BLaER1 treated with 17β-estradiol and CSF1 and Interleukin-3, amounts not matched to agents 10 nM and 100 nM (cell line): ENCODE measurements at regions not wholly inside any gene's neighbourhood (a gene's known extent, or its start where the extent isn't known, plus 50 kb on each side); places are given as distances from the start of the nearest gene placed in this dataset.
"Not testable (repeated sequence)": the region's sequence is repeated elsewhere in the genome, so short reads cannot be mapped to it uniquely, and the experiment has no call there.

Source experiments
- H3K27ac ChIP-seq, 11 experiments: shearing (Covaris generic); formaldehyde crosslinking; 2 replicates each; pipeline ENCODE4 v1.8.1; 2022
- H3K27me3 ChIP-seq, 11 experiments: shearing (Covaris generic); formaldehyde crosslinking; 2 replicates each; pipeline ENCODE4 v1.8.1; 2022
- H3K36me3 ChIP-seq, 11 experiments: shearing (Covaris generic); formaldehyde crosslinking; 2 replicates each; pipeline ENCODE4 v1.8.1; 2022
- H3K4me1 ChIP-seq, 10 experiments: shearing (Covaris generic); formaldehyde crosslinking; 2 replicates each; pipeline ENCODE4 v1.8.1; 2022
- H3K4me2 ChIP-seq, 11 experiments: shearing (Covaris generic); formaldehyde crosslinking; 2 replicates each; pipeline ENCODE4 v1.8.1; 2022
- H3K4me3 ChIP-seq, 10 experiments: shearing (Covaris generic); formaldehyde crosslinking; 2 replicates each; pipeline ENCODE4 v1.8.1; 2022
- H3K9ac ChIP-seq, 11 experiments: shearing (Covaris generic); formaldehyde crosslinking; 2 replicates each; pipeline ENCODE4 v1.8.1; 2022
- H3K9me3 ChIP-seq, 11 experiments: shearing (Covaris generic); formaldehyde crosslinking; replicated peaks in 1 of 11; 2 replicates each; pipeline ENCODE4 v1.8.1; 2022
- H4K20me1 ChIP-seq, 11 experiments: shearing (Covaris generic); formaldehyde crosslinking; 2 replicates each; pipeline ENCODE4 v1.8.1; 2022
- Cebpa-rat ChIP-seq, 11 experiments: shearing (Covaris generic); IDR thresholded peaks; 2 replicates each; pipeline ENCODE4 v1.8.1; 2022

- peak in 6 of 11 experiments; percentile 31 to 77 (median 62); a peak in 5 of 22 replicates for TF ChIP-seq Cebpa-rat (IDR thresholded peaks at IDR 0.05)
- no peaks in the 10 kb centered on the region for H3K36me3 ChIP-seq
- H3K4me1 ChIP-seq, result peaks cover 33 to 77% (median 43%) of the 10 kb centered on the region in 10 experiments
- H3K4me2 ChIP-seq, result peak overlapping the region; percentile 63 to 95 (median 73)
- 0 out of 22 replicates have a peak, but pooled peaks cover 0 to 6% (median 0%) of the 10 kb centered on the region in 11 experiments for H3K9me3 ChIP-seq
- H3K27me3 ChIP-seq, result no peaks in the 10 kb centered on the region
- peak overlapping the region in 3 of 11 experiments; percentile 13 to 39 (median 39); a peak in 4 of 22 replicates for H3K9ac ChIP-seq
- no peaks in the 10 kb centered on the region for H4K20me1 ChIP-seq
- peak overlapping the region in 4 of 11 experiments; percentile 40 to 77 (median 62); a peak in 8 of 22 replicates for H3K27ac ChIP-seq
- no peak overlapping the region for H3K4me3 ChIP-seq
These were observed 277.2 kb upstream of the PLET1 start for GRCh38 chr11:112537846-112538330.

- Histone ChIP-seq H3K27me3 (no peaks in the 10 kb centered on the region), H3K27ac (peak overlapping the region in 4 of 11 experiments; percentile 39 to 77 (median 62); a peak in 8 of 22 replicates), H3K4me1 (peaks cover 34 to 77% (median 44%) of the 10 kb centered on the region in 10 experiments), H3K4me3 (no peak overlapping the region), H3K36me3 (no peaks in the 10 kb centered on the region), H3K9ac (peak overlapping the region in 3 of 11 experiments; percentile 13 to 39 (median 39); a peak in 4 of 22 replicates), H3K9me3 (0 out of 22 replicates have a peak, but pooled peaks cover 0 to 6% (median 0%) of the 10 kb centered on the region in 11 experiments), H4K20me1 (no peaks in the 10 kb centered on the region), H3K4me2 (peak overlapping the region in 8 of 11 experiments; percentile 63 to 95 (median 78); a peak in 14 of 22 replicates)
- TF ChIP-seq Cebpa-rat (IDR thresholded peaks at IDR 0.05), result no peak
These were observed 278.0 kb upstream of the PLET1 start for GRCh38 chr11:112538534-112539280.

GRCh38 chr11:112539281-112539555 is 278.6 kb upstream of the PLET1 start:
- not testable (repeated sequence) for H3K4me3 ChIP-seq, H4K20me1 ChIP-seq, H3K9ac ChIP-seq, H3K36me3 ChIP-seq, H3K27me3 ChIP-seq, H3K9me3 ChIP-seq
- H3K27ac ChIP-seq, result peak overlapping the region in 1 of 11 experiments; percentile 2; a peak in 1 of 22 replicates
- H3K4me2 ChIP-seq, result peak overlapping the region in 8 of 11 experiments; percentile 60 to 95 (median 75); a peak in 13 of 22 replicates
- H3K4me1 ChIP-seq, result peaks cover 34 to 72% (median 44%) of the 10 kb centered on the region in 10 experiments

GRCh38 chr11:112539741-112540140 is 279.1 kb upstream of the PLET1 start:
- Histone ChIP-seq H3K36me3 (no peaks in the 10 kb centered on the region), H3K4me1 (peaks cover 34 to 67% (median 44%) of the 10 kb centered on the region in 10 experiments), H3K9ac (no peak overlapping the region), H3K9me3 (0 out of 22 replicates have a peak, but pooled peaks cover 0 to 6% (median 0%) of the 10 kb centered on the region in 11 experiments), H3K27ac (peak overlapping the region in 1 of 11 experiments; percentile 2; a peak in 1 of 22 replicates), H4K20me1 (no peaks in the 10 kb centered on the region), H3K4me2 (peak overlapping the region; percentile 52 to 95 (median 70)), H3K27me3 (no peaks in the 10 kb centered on the region), H3K4me3 (no peak overlapping the region)
- no peak for TF ChIP-seq Cebpa-rat (IDR thresholded peaks at IDR 0.05)

GRCh38 chr11:112540261-112540660 is 279.6 kb upstream of the PLET1 start:
- H3K4me1 ChIP-seq, result peaks cover 34 to 62% (median 44%) of the 10 kb centered on the region in 10 experiments
- H3K4me2 ChIP-seq, result peak overlapping the region; percentile 52 to 95 (median 70); a peak in 21 of 22 replicates
- no peak overlapping the region for H3K9ac ChIP-seq
- H3K27me3 ChIP-seq, result no peaks in the 10 kb centered on the region
- TF ChIP-seq Cebpa-rat (IDR thresholded peaks at IDR 0.05), result no peak
- 0 out of 22 replicates have a peak, but pooled peaks cover 0 to 6% (median 0%) of the 10 kb centered on the region in 11 experiments for H3K9me3 ChIP-seq
- H3K4me3 ChIP-seq, result no peak overlapping the region
- 0 out of 22 replicates have a peak overlapping the region, but pooled peaks of 1 of the 11 experiments have one; percentile 2 for H3K27ac ChIP-seq
- H3K36me3 ChIP-seq, result no peaks in the 10 kb centered on the region
- no peaks in the 10 kb centered on the region for H4K20me1 ChIP-seq

GRCh38 chr11:112541140-112542046 is 280.7 kb upstream of the PLET1 start:
- Histone ChIP-seq H3K4me2 (peak overlapping the region in 6 of 11 experiments; percentile 20 to 88 (median 67); a peak in 9 of 22 replicates), H3K4me3 (no peak overlapping the region), H3K27ac (no peak overlapping the region), H3K9ac (no peak overlapping the region), H3K4me1 (peaks cover 34 to 51% (median 43%) of the 10 kb centered on the region in 10 experiments), H3K36me3 (no peaks in the 10 kb centered on the region), H3K27me3 (no peaks in the 10 kb centered on the region), H4K20me1 (no peaks in the 10 kb centered on the region), H3K9me3 (0 out of 22 replicates have a peak, but pooled peaks cover 0 to 6% (median 0%) of the 10 kb centered on the region in 11 experiments)
- TF ChIP-seq Cebpa-rat (IDR thresholded peaks at IDR 0.05), result no peak

- Histone ChIP-seq H3K4me2 (no peak overlapping the region; a peak in 1 of 22 replicates), H3K36me3 (no peaks in the 10 kb centered on the region)
These were observed 281.8 kb upstream of the PLET1 start for GRCh38 chr11:112542479-112542878.

GRCh38 chr11:112543390-112543789 is 282.7 kb upstream of the PLET1 start:
- no peak overlapping the region for H3K27ac ChIP-seq
- H3K36me3 ChIP-seq, result no peaks in the 10 kb centered on the region
- H3K4me2 ChIP-seq, result 0 out of 22 replicates have a peak overlapping the region, but pooled peaks of 2 of the 11 experiments have one; percentile 9 to 18
- no peaks in the 10 kb centered on the region for H3K27me3 ChIP-seq
- H3K9me3 ChIP-seq, result 0 out of 22 replicates have a peak, but pooled peaks cover 0 to 6% (median 0%) of the 10 kb centered on the region in 11 experiments
- peaks cover 14 to 31% (median 24%) of the 10 kb centered on the region in 10 experiments for H3K4me1 ChIP-seq
- no peak for TF ChIP-seq Cebpa-rat (IDR thresholded peaks at IDR 0.05)
- H3K9ac ChIP-seq, result no peak overlapping the region
- H4K20me1 ChIP-seq, result no peaks in the 10 kb centered on the region
- H3K4me3 ChIP-seq, result no peak overlapping the region

More at GRCh38 chr11:112542479-112542878, 281.8 kb upstream of the PLET1 start:
- Histone ChIP-seq H3K9me3 (0 out of 22 replicates have a peak, but pooled peaks cover 0 to 6% (median 0%) of the 10 kb centered on the region in 11 experiments), H4K20me1 (no peaks in the 10 kb centered on the region), H3K27me3 (no peaks in the 10 kb centered on the region), H3K4me3 (no peak overlapping the region), H3K27ac (no peak overlapping the region), H3K9ac (no peak overlapping the region), H3K4me1 (peaks cover 23 to 40% (median 33%) of the 10 kb centered on the region in 10 experiments)
- no peak for TF ChIP-seq Cebpa-rat (IDR thresholded peaks at IDR 0.05)
